Tibial nerve (tissue), 3 donors: ENCODE measurements at regions not wholly inside any gene's neighbourhood (a gene's known extent, or its start where the extent isn't known, plus 50 kb on each side); places are given as distances from the start of the nearest gene placed in this dataset.
"Not testable (repeated sequence)": the region's sequence is repeated elsewhere in the genome, so short reads cannot be mapped to it uniquely, and the experiment has no call there.

ENCODE experiments used
- POLR2A ChIP-seq, 2 donors: fragments of 450-650 bp; IDR thresholded peaks; one replicate each; pipeline ENCODE4 v1.6.1; 2017; ENCODE audit warnings: antibody characterized with exemption in 2 of 2, mild to moderate bottlenecking in 2 of 2, moderate library complexity in 2 of 2
- TF ChIP-seq, protein P1 (sequence below), 5 experiments: fragments of 200-600 bp in 3 of 5; fragments of 450-650 bp in 2 of 5; sonication (generic) in 3 of 5; IDR thresholded peaks; one replicate each; pipeline ENCODE4 v1.5.1; 2016 to 2019; ENCODE audit warnings: antibody characterized with exemption in 5 of 5, mild to moderate bottlenecking in 3 of 5, moderate library complexity in 2 of 5

DNA sequence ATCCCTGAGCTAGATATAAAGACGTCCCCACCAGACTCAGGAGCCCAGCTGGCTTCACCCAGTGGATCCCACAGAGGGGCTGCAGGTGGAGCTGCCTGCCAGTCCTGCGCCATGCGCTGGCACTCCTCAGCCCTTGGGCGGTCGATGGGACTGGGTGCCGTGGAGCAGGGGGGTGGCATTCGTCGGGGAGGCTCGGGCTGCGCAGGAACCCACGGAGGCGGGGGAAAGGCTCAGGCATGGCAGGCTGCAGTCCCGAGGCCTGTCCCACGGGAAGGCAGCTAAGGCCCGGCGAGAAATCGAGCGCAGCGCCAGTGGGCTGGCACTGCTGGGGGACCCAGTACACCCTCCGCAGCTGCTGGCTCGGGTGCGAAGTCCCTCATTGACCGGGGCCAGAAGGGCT lies 555.1 kb upstream of the CDH10 start:
- TF ChIP-seq POLR2A (IDR thresholded peaks at IDR 0.05) = not testable (repeated sequence)
- TF ChIP-seq, protein P1, sequence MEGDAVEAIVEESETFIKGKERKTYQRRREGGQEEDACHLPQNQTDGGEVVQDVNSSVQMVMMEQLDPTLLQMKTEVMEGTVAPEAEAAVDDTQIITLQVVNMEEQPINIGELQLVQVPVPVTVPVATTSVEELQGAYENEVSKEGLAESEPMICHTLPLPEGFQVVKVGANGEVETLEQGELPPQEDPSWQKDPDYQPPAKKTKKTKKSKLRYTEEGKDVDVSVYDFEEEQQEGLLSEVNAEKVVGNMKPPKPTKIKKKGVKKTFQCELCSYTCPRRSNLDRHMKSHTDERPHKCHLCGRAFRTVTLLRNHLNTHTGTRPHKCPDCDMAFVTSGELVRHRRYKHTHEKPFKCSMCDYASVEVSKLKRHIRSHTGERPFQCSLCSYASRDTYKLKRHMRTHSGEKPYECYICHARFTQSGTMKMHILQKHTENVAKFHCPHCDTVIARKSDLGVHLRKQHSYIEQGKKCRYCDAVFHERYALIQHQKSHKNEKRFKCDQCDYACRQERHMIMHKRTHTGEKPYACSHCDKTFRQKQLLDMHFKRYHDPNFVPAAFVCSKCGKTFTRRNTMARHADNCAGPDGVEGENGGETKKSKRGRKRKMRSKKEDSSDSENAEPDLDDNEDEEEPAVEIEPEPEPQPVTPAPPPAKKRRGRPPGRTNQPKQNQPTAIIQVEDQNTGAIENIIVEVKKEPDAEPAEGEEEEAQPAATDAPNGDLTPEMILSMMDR (IDR thresholded peaks at IDR 0.05) = not testable (repeated sequence)
